ENCODE measurements at regions not wholly inside any gene's neighbourhood (a gene's known extent, or its start where the extent isn't known, plus 50 kb on each side); places are given as distances from the start of the nearest gene placed in this dataset.

GRCh38 chr18:60664736-60665135, 292.2 kb upstream of the MC4R start:
- no peaks in the 10 kb centered on the region for H3K4me1 ChIP-seq (ENCODE audit: control insufficient read depth, insufficient read depth, low read length)
- H3K9me3 ChIP-seq (ENCODE audit: control insufficient read depth, insufficient read depth, low read depth, low read length) = no peaks in the 10 kb centered on the region
- TF ChIP-seq CTCF (IDR thresholded peaks at IDR 0.05) (no peak), REST (IDR thresholded peaks at IDR 0.05; ENCODE audit: insufficient read depth in 1 of 2, low read depth in 2 of 2, low read length in 1 of 2) (no peak), POLR2AphosphoS5 (IDR thresholded peaks at IDR 0.05; ENCODE audit: low read depth, low read length) (no peak), TCF7L2 (IDR thresholded peaks at IDR 0.05; ENCODE audit: low read depth, low read length) (no peak), SIN3A (IDR thresholded peaks at IDR 0.05; ENCODE audit: borderline replicate concordance, insufficient read depth, low read depth, low read length) (no peak)
- no peaks in the 10 kb centered on the region for H3K36me3 ChIP-seq (ENCODE audit: control insufficient read depth, insufficient read depth, low read length)
- no peaks in the 10 kb centered on the region for H3K27me3 ChIP-seq (ENCODE audit: control insufficient read depth, insufficient read depth, low read length)
- ChIA-PET CTCF (no interaction called here), POLR2A (no interaction called here)
- no TSS peak for BruUV-seq (replicated peaks)
- intact Hi-C loops (cut with micrococcal nuclease; ENCODE audit: unreplicated experiment) (no loop called here), in situ Hi-C loops (cut with HindIII; ENCODE audit: low pct_unique_long_range_greater_than_20kb, low sequenced_read_pairs) (no loop called here)
- H3K27ac ChIP-seq (ENCODE audit: low read length) = no peak overlapping the region
- DNase-seq (ENCODE audit: low read depth, low spot score) (no peak), ATAC-seq (no peak)
- no peak overlapping the region for H3K4me3 ChIP-seq (ENCODE audit: low read depth in 2 of 2, low read length in 2 of 2)

GRCh38 chr18:60667016-60667415, 294.4 kb upstream of the MC4R start:
- H3K36me3 ChIP-seq (ENCODE audit: control insufficient read depth, insufficient read depth, low read length) = no peaks in the 10 kb centered on the region
- no peaks in the 10 kb centered on the region for H3K9me3 ChIP-seq (ENCODE audit: control insufficient read depth, insufficient read depth, low read depth, low read length)
- intact Hi-C loops (cut with micrococcal nuclease; ENCODE audit: unreplicated experiment) = no loop called here
- no peaks in the 10 kb centered on the region for H3K27me3 ChIP-seq (ENCODE audit: control insufficient read depth, insufficient read depth, low read length)
- H3K27ac ChIP-seq (ENCODE audit: low read length) = no peak overlapping the region
- CTCF ChIA-PET = no interaction called here
- POLR2A ChIA-PET = no interaction called here
- no peak for ATAC-seq
- TF ChIP-seq SIN3A (IDR thresholded peaks at IDR 0.05; ENCODE audit: borderline replicate concordance, insufficient read depth, low read depth, low read length) (no peak), TCF7L2 (IDR thresholded peaks at IDR 0.05; ENCODE audit: low read depth, low read length) (no peak), POLR2AphosphoS5 (IDR thresholded peaks at IDR 0.05; ENCODE audit: low read depth, low read length) (no peak), REST (IDR thresholded peaks at IDR 0.05; ENCODE audit: insufficient read depth in 1 of 2, low read depth in 2 of 2, low read length in 1 of 2) (no peak), CTCF (IDR thresholded peaks at IDR 0.05) (no peak)
- DNase-seq (ENCODE audit: low read depth, low spot score) = no peak
- BruUV-seq (replicated peaks) = no TSS peak
- in situ Hi-C loops (cut with HindIII; ENCODE audit: low pct_unique_long_range_greater_than_20kb, low sequenced_read_pairs) = no loop called here
- no peak overlapping the region for H3K4me3 ChIP-seq (ENCODE audit: low read depth in 2 of 2, low read length in 2 of 2)
- H3K4me1 ChIP-seq (ENCODE audit: control insufficient read depth, insufficient read depth, low read length) = no peaks in the 10 kb centered on the region
